SJSA1 (cell line): ENCODE measurements at regions not wholly inside any gene's neighbourhood (a gene's known extent, or its start where the extent isn't known, plus 50 kb on each side); places are given as distances from the start of the nearest gene placed in this dataset.

Experiments
- DNase-seq, 2 experiments: peaks; one replicate each; pipeline ENCODE4 v3.0.0-alpha.2; 2015 to 2020; ENCODE audit warnings: low spot score in 2 of 2, low read depth in 1 of 2
- H3K27ac ChIP-seq: fragments of 250-450 bp; sonication (Bioruptor Pico); 2 replicates; pipeline ENCODE4 v1.5.1; 2020; ENCODE audit warnings: mild to moderate bottlenecking, moderate library complexity
- H3K27me3 ChIP-seq: fragments of 250-450 bp; sonication (Bioruptor Pico); replicated peaks from 2 replicates; pipeline ENCODE4 v1.5.1; 2020; ENCODE audit warnings: mild to moderate bottlenecking, moderate library complexity
- H3K36me3 ChIP-seq: fragments of 250-450 bp; sonication (Bioruptor Pico); 2 replicates; pipeline ENCODE4 v1.5.1; 2020; ENCODE audit warnings: mild to moderate bottlenecking
- H3K4me1 ChIP-seq: fragments of 250-450 bp; sonication (Bioruptor Pico); replicated peaks from 2 replicates; pipeline ENCODE4 v1.6.1; 2021; ENCODE audit warnings: mild to moderate bottlenecking
- H3K4me3 ChIP-seq: fragments of 250-450 bp; sonication (Bioruptor Pico); 2 replicates; pipeline ENCODE4 v1.5.1; 2020; ENCODE audit warnings: mild to moderate bottlenecking
- H3K9me3 ChIP-seq: fragments of 250-450 bp; sonication (Bioruptor Pico); replicated peaks from 2 replicates; pipeline ENCODE4 v1.5.1; 2020; ENCODE audit warnings: mild to moderate bottlenecking

DNA sequence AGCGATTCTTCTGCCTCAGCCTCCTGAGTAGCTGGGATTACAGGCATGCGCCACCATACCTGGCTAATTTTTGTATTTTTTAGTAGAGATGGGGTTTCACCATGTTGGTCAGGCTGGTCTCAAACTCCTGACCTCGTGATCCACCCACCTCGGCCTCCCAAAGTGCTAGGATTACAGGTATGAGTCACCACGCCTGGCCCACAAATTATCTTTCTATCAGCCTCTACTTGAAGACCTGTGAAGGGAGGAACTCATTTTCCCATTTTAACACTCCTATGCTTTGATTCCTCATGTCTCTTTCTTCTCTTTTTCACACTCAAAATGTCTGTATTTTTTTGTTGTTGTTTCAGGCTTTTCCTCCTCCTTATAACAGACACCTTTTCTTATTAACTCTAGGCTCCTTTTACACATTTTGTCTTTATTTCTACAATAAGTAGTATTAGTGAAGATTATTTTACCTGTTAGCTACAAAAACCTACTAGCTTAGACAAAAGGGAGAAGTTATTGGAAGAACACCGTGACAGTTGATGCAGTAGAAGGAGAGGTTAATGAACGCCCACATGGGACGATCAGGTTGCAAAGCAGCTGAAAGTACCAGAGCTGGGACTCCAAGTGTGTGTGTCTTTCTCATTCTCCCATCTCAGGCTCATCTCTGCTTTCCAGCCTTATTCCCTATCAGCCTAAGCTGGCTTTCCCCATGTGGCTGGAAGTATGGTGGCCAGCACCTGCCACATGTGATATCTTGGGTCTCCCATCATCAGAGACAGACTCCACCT is 97.6 kb upstream of the AGAP1 start:
- H3K36me3 ChIP-seq, result no peaks in the 10 kb centered on the region
- no peaks in the 10 kb centered on the region for H3K9me3 ChIP-seq
- no peak overlapping the region for H3K4me3 ChIP-seq
- H3K4me1 ChIP-seq, result peaks cover 21% of the 10 kb centered on the region
- no peak for DNase-seq
- no peak overlapping the region for H3K27ac ChIP-seq
- no peaks in the 10 kb centered on the region for H3K27me3 ChIP-seq

DNA sequence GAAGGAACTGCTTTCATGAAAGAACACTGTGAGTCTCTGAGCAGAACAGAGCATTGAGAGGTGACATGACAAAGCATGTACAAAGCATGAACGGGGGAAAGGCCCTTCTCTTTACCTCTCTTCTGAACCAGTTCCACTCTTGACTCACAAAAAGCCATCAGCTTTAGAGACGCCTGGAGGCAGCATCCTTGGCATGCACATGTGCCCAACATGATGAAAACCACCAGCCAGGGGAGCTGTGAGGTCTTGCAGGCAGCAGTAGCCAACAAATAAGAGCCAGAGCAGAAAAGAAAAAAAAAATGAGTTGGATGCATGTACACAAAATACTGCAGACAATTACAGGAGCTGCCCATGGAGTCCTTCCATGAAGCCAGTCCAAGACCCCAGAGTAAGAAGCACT is 95.5 kb upstream of the AGAP1 start:
- no peak overlapping the region for H3K27ac ChIP-seq
- H3K36me3 ChIP-seq, result no peaks in the 10 kb centered on the region
- H3K4me1 ChIP-seq, result peaks cover 21% of the 10 kb centered on the region
- DNase-seq, result no peak
- H3K9me3 ChIP-seq, result no peaks in the 10 kb centered on the region
- no peak overlapping the region for H3K4me3 ChIP-seq
- no peaks in the 10 kb centered on the region for H3K27me3 ChIP-seq

- DNase-seq, result no peak
Observed at GRCh38 chr2:235399895-235400294, 93.9 kb upstream of the AGAP1 start.

DNA sequence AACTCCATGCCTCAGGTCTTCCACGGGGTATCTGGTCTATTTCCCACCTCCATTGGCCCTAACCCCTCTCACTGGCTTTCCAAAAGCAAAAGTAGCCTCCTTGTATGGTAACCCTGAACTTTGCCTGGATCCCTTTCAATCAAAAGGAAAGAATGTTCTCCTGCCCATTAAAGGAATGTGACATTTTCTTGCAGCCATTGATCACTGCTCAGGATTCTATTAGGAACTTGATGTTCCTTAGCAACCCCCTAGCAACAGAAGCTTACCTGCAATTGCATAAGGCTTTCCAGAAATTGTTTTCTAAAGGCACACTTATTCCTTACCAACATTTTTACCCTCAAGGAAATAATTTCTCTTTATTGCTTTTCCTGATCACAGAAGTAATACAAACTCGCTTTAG is 91.4 kb upstream of the AGAP1 start:
- Histone ChIP-seq H3K4me1 (peaks cover 4% of the 10 kb centered on the region; the same call in 1 of the 2 replicates), H3K27ac (no peak overlapping the region), H3K4me3 (no peak overlapping the region), H3K27me3 (no peaks in the 10 kb centered on the region), H3K9me3 (no peaks in the 10 kb centered on the region), H3K36me3 (no peaks in the 10 kb centered on the region)
- no peak for DNase-seq

More at GRCh38 chr2:235399895-235400294, 93.9 kb upstream of the AGAP1 start:
- H3K27ac ChIP-seq, result no peak overlapping the region
- H3K4me1 ChIP-seq, result peaks cover 8% of the 10 kb centered on the region
- H3K27me3 ChIP-seq, result no peaks in the 10 kb centered on the region
- no peaks in the 10 kb centered on the region for H3K36me3 ChIP-seq
- no peaks in the 10 kb centered on the region for H3K9me3 ChIP-seq
- no peak overlapping the region for H3K4me3 ChIP-seq

- Histone ChIP-seq H3K27me3 (no peaks in the 10 kb centered on the region), H3K27ac (no peak overlapping the region), H3K9me3 (no peaks in the 10 kb centered on the region), H3K36me3 (no peaks in the 10 kb centered on the region), H3K4me3 (no peak overlapping the region), H3K4me1 (peaks cover 4% of the 10 kb centered on the region; the same call in 1 of the 2 replicates)
- no peak for DNase-seq
Observed at GRCh38 chr2:235405612-235406361, 88.1 kb upstream of the AGAP1 start.

GRCh38 chr2:235406430-235406829 is 87.4 kb upstream of the AGAP1 start:
- Histone ChIP-seq H3K27me3 (no peaks in the 10 kb centered on the region), H3K4me3 (no peak overlapping the region), H3K9me3 (no peaks in the 10 kb centered on the region), H3K36me3 (no peaks in the 10 kb centered on the region), H3K4me1 (peaks cover 4% of the 10 kb centered on the region; the same call in 1 of the 2 replicates), H3K27ac (no peak overlapping the region)
- DNase-seq, result peak in 1 of 2 experiments; percentile 12

- Histone ChIP-seq H3K27ac (no peak overlapping the region), H3K4me1 (peaks cover 5% of the 10 kb centered on the region; the same call in 1 of the 2 replicates), H3K4me3 (no peak overlapping the region), H3K36me3 (no peaks in the 10 kb centered on the region), H3K27me3 (no peaks in the 10 kb centered on the region), H3K9me3 (no peaks in the 10 kb centered on the region)
- DNase-seq, result no peak
Observed at GRCh38 chr2:235411905-235412485, 81.8 kb upstream of the AGAP1 start.

DNA sequence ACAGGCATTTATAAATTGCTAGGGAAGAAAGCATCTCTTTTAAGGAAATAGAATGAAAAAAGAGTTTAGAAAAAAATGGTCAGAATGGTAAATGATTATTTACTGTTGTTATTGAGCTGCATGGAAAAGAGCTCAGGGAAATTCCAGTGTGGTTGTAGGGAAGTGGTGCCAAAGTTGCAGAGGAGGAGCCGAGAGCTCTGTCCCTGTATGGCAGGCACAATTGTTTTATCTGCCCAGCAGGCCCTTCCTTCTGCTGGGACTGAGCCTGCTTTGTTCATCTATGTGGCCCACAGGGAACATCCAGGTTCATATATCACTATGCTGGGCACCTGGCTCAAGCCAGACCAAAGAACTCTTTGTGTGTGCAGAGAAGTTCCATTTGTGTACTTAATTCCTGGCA is 80.8 kb upstream of the AGAP1 start:
- H3K4me3 ChIP-seq, result no peak overlapping the region
- no peaks in the 10 kb centered on the region for H3K27me3 ChIP-seq
- no peaks in the 10 kb centered on the region for H3K9me3 ChIP-seq
- no peak for DNase-seq
- H3K27ac ChIP-seq, result no peak overlapping the region
- H3K36me3 ChIP-seq, result no peaks in the 10 kb centered on the region
- peaks cover 7% of the 10 kb centered on the region; the same call in 1 of the 2 replicates for H3K4me1 ChIP-seq

DNA sequence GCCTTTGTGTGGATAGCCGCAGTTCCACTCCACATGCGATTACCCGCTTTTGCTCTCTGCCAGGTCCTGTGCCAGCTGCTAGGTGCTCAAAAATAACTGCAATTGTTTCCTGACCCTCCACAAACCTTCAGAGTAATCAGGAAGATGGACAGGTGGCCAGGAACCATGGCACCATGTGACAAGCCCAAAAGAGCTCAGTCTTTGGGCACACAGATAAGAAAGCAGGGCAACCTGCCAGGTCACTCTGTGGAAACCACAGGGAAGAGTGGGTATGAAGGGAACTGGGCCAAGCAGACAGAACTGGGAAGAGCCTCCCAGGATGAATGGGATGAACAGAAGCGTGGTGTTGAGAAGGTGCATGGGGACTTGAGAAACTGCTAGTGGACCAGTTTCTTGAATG is 79.4 kb upstream of the AGAP1 start:
- H3K36me3 ChIP-seq, result no peaks in the 10 kb centered on the region
- H3K4me3 ChIP-seq, result no peak overlapping the region
- H3K9me3 ChIP-seq, result no peaks in the 10 kb centered on the region
- peaks cover 7% of the 10 kb centered on the region; the same call in 1 of the 2 replicates for H3K4me1 ChIP-seq
- DNase-seq, result no peak
- no peak overlapping the region for H3K27ac ChIP-seq
- H3K27me3 ChIP-seq, result no peaks in the 10 kb centered on the region

GRCh38 chr2:235416858-235417499 is 76.9 kb upstream of the AGAP1 start:
- DNase-seq, result peak in 1 of 2 experiments; percentile 22
- no peaks in the 10 kb centered on the region for H3K27me3 ChIP-seq
- H3K9me3 ChIP-seq, result no peaks in the 10 kb centered on the region
- H3K27ac ChIP-seq, result no peak overlapping the region
- no peak overlapping the region for H3K4me3 ChIP-seq
- no peaks in the 10 kb centered on the region for H3K36me3 ChIP-seq
- H3K4me1 ChIP-seq, result peaks cover 7% of the 10 kb centered on the region; the same call in 1 of the 2 replicates

- 0 out of 2 replicates have a peak, but pooled peaks cover 3% of the 10 kb centered on the region for H3K9me3 ChIP-seq
- no peak overlapping the region for H3K4me3 ChIP-seq
- no peak for DNase-seq
- no peaks in the 10 kb centered on the region for H3K36me3 ChIP-seq
- H3K27ac ChIP-seq, result no peak overlapping the region
- peaks cover 7% of the 10 kb centered on the region; the same call in 1 of the 2 replicates for H3K4me1 ChIP-seq
- no peaks in the 10 kb centered on the region for H3K27me3 ChIP-seq
Observed at GRCh38 chr2:235418918-235419317, 74.9 kb upstream of the AGAP1 start.

DNA sequence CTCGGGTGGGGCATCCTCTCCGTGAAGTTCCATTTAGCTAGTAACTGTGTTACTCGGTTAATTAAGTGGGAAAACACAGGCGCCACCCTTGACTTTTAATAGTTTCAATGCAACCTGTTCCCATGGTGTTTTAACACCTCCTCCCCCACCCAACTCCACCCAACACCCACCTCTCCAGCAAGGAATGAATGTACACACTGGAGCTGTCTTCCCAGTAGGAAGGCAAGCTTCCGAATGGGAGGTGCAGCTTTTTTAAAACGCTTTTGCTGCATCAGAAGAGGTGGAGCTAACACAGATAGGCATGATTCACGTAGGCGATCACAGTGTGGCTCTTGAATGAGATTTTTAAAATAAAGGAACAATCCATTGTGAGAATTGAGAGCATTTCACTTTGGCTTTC is 73.8 kb upstream of the AGAP1 start:
- Histone ChIP-seq H3K9me3 (0 out of 2 replicates have a peak, but pooled peaks cover 10% of the 10 kb centered on the region), H3K36me3 (no peaks in the 10 kb centered on the region), H3K27ac (no peak overlapping the region), H3K4me1 (peaks cover 7% of the 10 kb centered on the region; the same call in 1 of the 2 replicates), H3K27me3 (no peaks in the 10 kb centered on the region), H3K4me3 (no peak overlapping the region)
- DNase-seq, result no peak

GRCh38 chr2:235421618-235422017 is 72.2 kb upstream of the AGAP1 start:
- Histone ChIP-seq H3K9me3 (0 out of 2 replicates have a peak, but pooled peaks cover 10% of the 10 kb centered on the region), H3K27ac (no peak overlapping the region), H3K36me3 (no peaks in the 10 kb centered on the region), H3K4me1 (peaks cover 6% of the 10 kb centered on the region; the same call in 1 of the 2 replicates), H3K4me3 (no peak overlapping the region), H3K27me3 (no peaks in the 10 kb centered on the region)
- no peak for DNase-seq
